GM12878 (cell line): ENCODE measurements at regions not wholly inside any gene's neighbourhood (a gene's known extent, or its start where the extent isn't known, plus 50 kb on each side); places are given as distances from the start of the nearest gene placed in this dataset.

Experiments used
- CTCF ChIP-seq, 3 experiments: IDR thresholded peaks in 2 of 3; conservative IDR thresholded peaks in 1 of 3; 2 replicates each; pipeline ENCODE4 v1.5.1; 2011; ENCODE audit warnings: low read depth in 3 of 3, low read length in 3 of 3, mild to moderate bottlenecking in 3 of 3, control low read depth in 2 of 3, moderate library complexity in 2 of 3, inconsistent platforms in 1 of 3, mixed read lengths in 1 of 3; ENCODE audit not compliant: control insufficient read depth in 2 of 3, insufficient read depth in 1 of 3; ENCODE audit errors: extremely low read depth in 1 of 3
- E2F4 ChIP-seq: IDR thresholded peaks from 2 replicates; pipeline ENCODE4 v1.6.1; 2012; ENCODE audit warnings: low read depth, low read length, improper control_type of control experiment
- NRF1 ChIP-seq: conservative IDR thresholded peaks from 2 replicates; pipeline ENCODE4 v1.6.1; 2011; ENCODE audit warnings: mild to moderate bottlenecking, low read depth, low read length, improper control_type of control experiment
- TF ChIP-seq, protein P1 (sequence below): IDR thresholded peaks from 2 replicates; pipeline ENCODE4 v1.6.1; 2012; ENCODE audit warnings: low read length, inconsistent platforms

DNA sequence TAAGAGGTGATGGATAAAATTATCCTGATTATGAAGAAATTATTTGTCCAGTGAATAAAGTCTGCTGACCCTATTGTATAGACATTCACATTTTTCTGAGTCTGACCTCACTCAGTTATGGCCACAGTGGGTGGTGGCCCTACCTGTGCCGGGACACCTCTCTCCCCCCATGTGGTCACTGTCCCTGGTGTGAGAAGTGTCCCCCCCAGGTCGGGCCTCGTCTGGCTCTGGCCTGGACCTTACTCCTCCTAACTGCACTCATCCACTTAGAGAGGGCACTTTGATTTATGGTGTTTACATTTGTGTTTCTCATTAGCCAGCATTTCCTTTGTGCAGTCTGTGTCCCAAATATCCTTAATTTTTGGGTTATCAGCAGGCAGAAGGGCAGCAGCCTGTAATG, 59.6 kb upstream of the ZNF32 start:
- TF ChIP-seq, protein P1, sequence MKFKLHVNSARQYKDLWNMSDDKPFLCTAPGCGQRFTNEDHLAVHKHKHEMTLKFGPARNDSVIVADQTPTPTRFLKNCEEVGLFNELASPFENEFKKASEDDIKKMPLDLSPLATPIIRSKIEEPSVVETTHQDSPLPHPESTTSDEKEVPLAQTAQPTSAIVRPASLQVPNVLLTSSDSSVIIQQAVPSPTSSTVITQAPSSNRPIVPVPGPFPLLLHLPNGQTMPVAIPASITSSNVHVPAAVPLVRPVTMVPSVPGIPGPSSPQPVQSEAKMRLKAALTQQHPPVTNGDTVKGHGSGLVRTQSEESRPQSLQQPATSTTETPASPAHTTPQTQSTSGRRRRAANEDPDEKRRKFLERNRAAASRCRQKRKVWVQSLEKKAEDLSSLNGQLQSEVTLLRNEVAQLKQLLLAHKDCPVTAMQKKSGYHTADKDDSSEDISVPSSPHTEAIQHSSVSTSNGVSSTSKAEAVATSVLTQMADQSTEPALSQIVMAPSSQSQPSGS = no peak
- TF ChIP-seq E2F4 (no peak), CTCF (IDR thresholded peaks at IDR 0.05 in 2 of 3, conservative IDR thresholded peaks at IDR 0.05 in 1 of 3; ENCODE audit: control insufficient read depth in 2 of 3, extremely low read depth in 1 of 3, insufficient read depth in 1 of 3, low read depth in 3 of 3, low read length in 3 of 3) (no peak), NRF1 (no peak)
